Mononuclear cell (primary cell): ENCODE measurements at regions not wholly inside any gene's neighbourhood (a gene's known extent, or its start where the extent isn't known, plus 50 kb on each side); places are given as distances from the start of the nearest gene placed in this dataset.

ENCODE experiments used
- H3K27me3 ChIP-seq: 2 replicates; pipeline ENCODE4 v1.6.0; 2011; ENCODE audit warnings: low read length, control low read depth; ENCODE audit not compliant: insufficient read depth
- H3K4me1 ChIP-seq: 2 replicates; pipeline ENCODE4 v1.5.1; 2011; ENCODE audit warnings: mild to moderate bottlenecking, low read length, control low read depth; ENCODE audit not compliant: insufficient read depth
- H3K4me3 ChIP-seq: 2 replicates; pipeline ENCODE4 v1.5.1; 2011; ENCODE audit warnings: mild to moderate bottlenecking, low read length, moderate library complexity
- H3K9me3 ChIP-seq: 2 replicates; pipeline ENCODE4 v1.5.1; 2011; ENCODE audit warnings: low read depth, mild to moderate bottlenecking, control low read depth, low read length

DNA sequence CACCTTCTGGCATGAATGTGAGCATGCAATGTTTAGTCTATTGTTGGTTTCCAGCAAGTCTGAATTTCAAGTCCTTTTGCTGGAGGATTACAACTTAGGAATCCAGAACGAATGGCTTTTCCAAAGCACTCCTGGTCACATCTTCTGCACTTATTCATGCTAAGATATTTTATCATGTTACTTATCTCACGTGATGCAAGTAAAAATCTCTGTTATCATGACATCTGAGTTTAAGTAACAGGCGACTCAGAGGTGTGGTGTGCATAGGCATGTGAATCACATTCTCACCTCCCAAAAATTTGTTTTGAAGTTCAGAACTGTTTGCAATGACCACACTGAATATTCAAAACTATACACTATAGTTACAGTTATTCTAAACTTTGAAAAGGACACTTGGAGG is 204.8 kb upstream of the FGGY start:
- Histone ChIP-seq H3K4me3 (no peak overlapping the region), H3K4me1 (peaks cover 19% of the 10 kb centered on the region), H3K9me3 (no peaks in the 10 kb centered on the region), H3K27me3 (no peaks in the 10 kb centered on the region)

GRCh38 chr1:59094001-59094400 is 202.9 kb upstream of the FGGY start:
- no peaks in the 10 kb centered on the region for H3K27me3 ChIP-seq
- peaks cover 19% of the 10 kb centered on the region for H3K4me1 ChIP-seq
- no peaks in the 10 kb centered on the region for H3K9me3 ChIP-seq
- H3K4me3 ChIP-seq = no peak overlapping the region

DNA sequence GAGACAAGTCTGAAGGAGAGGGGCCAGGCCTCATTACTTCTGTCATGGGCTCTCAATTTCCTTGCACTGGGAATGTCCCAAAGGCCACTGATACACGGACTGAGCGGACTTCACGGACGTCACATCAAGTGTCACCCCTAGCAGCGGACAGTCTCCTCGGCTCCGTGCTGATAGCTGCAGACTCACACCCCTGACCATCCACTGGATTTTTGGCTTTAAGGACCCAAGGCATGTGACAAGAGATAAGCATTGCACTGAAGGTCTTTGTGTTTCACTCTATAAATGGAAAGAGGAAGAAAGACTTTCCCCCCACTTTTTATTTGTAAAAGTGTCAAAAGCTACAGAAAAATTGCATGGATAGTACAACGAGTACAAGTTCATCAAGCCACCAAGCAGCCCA is 200.4 kb upstream of the FGGY start:
- Histone ChIP-seq H3K4me1 (peaks cover 19% of the 10 kb centered on the region), H3K9me3 (no peaks in the 10 kb centered on the region)

DNA sequence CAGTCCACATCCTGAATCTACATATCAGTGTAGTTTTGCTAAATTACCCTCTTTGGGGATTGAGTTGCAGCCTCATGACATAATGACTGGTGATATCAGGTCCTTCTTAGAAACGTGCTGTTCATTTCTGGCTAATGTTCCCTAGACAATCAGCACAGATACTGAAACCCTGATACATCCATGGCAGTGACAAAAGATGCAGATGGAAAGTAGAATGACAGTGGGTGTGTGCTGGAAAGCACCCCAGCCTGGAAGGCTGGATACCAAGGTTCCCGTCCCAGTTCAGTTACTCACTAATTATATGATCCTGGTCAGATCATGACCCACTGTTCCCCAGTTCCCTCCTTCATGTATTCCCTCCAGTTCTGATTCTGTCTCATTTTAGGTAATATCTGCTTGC is 198.2 kb upstream of the FGGY start:
- H3K27me3 ChIP-seq = no peaks in the 10 kb centered on the region
- no peak overlapping the region for H3K4me3 ChIP-seq
- H3K9me3 ChIP-seq = no peaks in the 10 kb centered on the region
- peaks cover 14% of the 10 kb centered on the region for H3K4me1 ChIP-seq

More for the DNA sequence above, 200.4 kb upstream of the FGGY start:
- Histone ChIP-seq H3K27me3 (no peaks in the 10 kb centered on the region), H3K4me3 (no peak overlapping the region)

- H3K27me3 ChIP-seq = no peaks in the 10 kb centered on the region
- no peaks in the 10 kb centered on the region for H3K9me3 ChIP-seq
- H3K4me1 ChIP-seq = peaks cover 7% of the 10 kb centered on the region
- no peak overlapping the region for H3K4me3 ChIP-seq
Measured at GRCh38 chr1:59100708-59101374, 196.1 kb upstream of the FGGY start.

DNA sequence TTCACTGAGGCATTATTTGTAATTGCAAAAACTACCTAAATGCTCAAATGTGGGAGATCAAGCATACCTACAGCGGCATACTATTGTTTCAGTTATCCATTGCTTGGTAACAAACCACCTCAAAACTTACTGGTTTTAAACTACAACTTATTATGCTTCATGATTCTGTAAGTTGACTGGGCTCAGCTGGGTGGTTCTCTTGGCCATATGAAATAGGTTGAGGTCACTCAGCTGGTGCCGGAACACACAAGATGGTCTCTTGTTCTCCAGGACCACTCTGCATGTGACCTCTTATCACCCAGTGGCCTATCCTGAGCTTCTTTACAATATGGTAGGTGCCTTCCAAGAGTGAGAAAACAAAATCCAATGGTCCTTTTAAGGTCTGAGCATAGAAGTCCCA is 195.4 kb upstream of the FGGY start:
- Histone ChIP-seq H3K4me1 (peaks cover 2% of the 10 kb centered on the region), H3K27me3 (no peaks in the 10 kb centered on the region), H3K9me3 (no peaks in the 10 kb centered on the region), H3K4me3 (no peak overlapping the region)

- Histone ChIP-seq H3K4me3 (no peak overlapping the region), H3K4me1 (peaks cover 6% of the 10 kb centered on the region), H3K9me3 (no peaks in the 10 kb centered on the region), H3K27me3 (no peaks in the 10 kb centered on the region)
Measured at GRCh38 chr1:59103457-59103856, 193.4 kb upstream of the FGGY start.

- H3K9me3 ChIP-seq = no peaks in the 10 kb centered on the region
- peaks cover 6% of the 10 kb centered on the region for H3K4me1 ChIP-seq
- no peaks in the 10 kb centered on the region for H3K27me3 ChIP-seq
- H3K4me3 ChIP-seq = no peak overlapping the region
Measured at GRCh38 chr1:59104191-59104760, 192.6 kb upstream of the FGGY start.

- Histone ChIP-seq H3K4me1 (peaks cover 6% of the 10 kb centered on the region), H3K9me3 (no peaks in the 10 kb centered on the region), H3K4me3 (no peak overlapping the region), H3K27me3 (no peaks in the 10 kb centered on the region)
Measured at GRCh38 chr1:59105548-59106507, 191.1 kb upstream of the FGGY start.

DNA sequence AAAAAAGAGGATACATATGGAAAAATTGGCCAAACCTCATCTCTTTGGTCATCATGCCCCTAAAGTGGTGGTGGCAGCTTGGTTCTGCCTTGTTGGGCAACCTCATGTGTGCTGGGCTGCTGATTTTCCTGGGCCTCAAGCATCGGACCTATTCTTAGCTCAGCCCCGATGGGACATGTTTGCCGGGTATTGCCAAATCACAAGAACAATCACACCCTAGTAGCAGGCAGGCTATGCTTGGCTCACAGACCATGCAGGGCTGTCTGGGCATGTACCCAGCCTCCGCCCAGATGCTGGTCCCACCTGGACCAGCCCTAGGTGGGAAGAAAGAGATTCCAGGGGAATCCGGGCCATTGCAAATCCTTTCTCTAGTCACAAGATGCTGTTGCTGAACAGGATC is 189.4 kb upstream of the FGGY start:
- no peaks in the 10 kb centered on the region for H3K9me3 ChIP-seq
- H3K4me3 ChIP-seq = no peak overlapping the region
- peaks cover 6% of the 10 kb centered on the region for H3K4me1 ChIP-seq
- H3K27me3 ChIP-seq = no peaks in the 10 kb centered on the region

- Histone ChIP-seq H3K27me3 (no peaks in the 10 kb centered on the region), H3K4me3 (no peak overlapping the region)
Measured at GRCh38 chr1:59107916-59108315, 189.0 kb upstream of the FGGY start.

DNA sequence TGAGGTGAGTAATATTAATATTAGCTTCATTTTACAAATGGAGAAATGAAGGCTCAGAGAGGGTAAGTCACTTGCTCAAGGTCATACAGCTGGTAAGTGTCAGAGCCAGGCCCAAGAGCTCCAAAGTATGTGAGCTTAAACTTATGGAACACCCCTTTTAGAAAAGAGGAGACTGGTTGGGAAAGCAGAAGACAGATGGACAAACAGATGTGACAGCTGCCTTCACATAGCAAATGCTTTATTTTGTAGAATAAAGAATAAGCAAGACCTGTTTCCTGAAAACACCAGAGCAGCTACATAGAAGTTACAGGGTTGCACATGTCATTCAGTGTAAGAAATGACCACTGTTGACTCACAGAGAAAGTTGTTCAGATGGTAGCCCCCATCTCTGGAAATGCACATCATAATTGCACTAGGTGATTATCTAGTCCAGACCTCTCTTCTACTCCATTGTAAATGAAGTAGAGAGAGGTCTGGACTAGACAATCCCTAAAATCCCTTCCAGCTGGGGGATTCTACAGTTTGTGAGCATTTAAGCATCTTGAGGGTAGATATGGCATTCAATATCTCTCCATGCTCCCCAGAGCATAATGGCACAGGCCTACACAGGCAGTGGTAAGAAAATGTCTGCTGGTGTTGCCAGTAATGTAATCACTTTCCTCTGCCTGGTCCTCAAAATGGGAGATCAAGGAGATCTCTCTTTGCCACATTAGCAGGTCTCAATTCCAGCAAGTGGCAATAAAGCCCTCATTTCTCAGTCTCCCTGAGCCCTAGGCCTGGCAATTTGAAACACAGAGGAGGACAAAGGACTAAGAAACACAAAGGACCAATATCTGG is 188.2 kb upstream of the FGGY start:
- Histone ChIP-seq H3K9me3 (no peaks in the 10 kb centered on the region), H3K4me3 (no peak overlapping the region), H3K27me3 (no peaks in the 10 kb centered on the region), H3K4me1 (peaks cover 6% of the 10 kb centered on the region)

More at GRCh38 chr1:59107916-59108315, 189.0 kb upstream of the FGGY start:
- peaks cover 6% of the 10 kb centered on the region for H3K4me1 ChIP-seq
- H3K9me3 ChIP-seq = no peaks in the 10 kb centered on the region

GRCh38 chr1:59110271-59110670 is 186.6 kb upstream of the FGGY start:
- Histone ChIP-seq H3K4me1 (peaks cover 6% of the 10 kb centered on the region), H3K9me3 (no peaks in the 10 kb centered on the region), H3K27me3 (no peaks in the 10 kb centered on the region)

GRCh38 chr1:59113876-59114457 is 182.9 kb upstream of the FGGY start:
- no peak overlapping the region for H3K4me3 ChIP-seq
- H3K9me3 ChIP-seq = no peaks in the 10 kb centered on the region
- no peaks in the 10 kb centered on the region for H3K4me1 ChIP-seq
- no peaks in the 10 kb centered on the region for H3K27me3 ChIP-seq

More at GRCh38 chr1:59110271-59110670, 186.6 kb upstream of the FGGY start:
- H3K4me3 ChIP-seq = no peak overlapping the region
